Sigmoid colon (tissue), 4 donors: ENCODE measurements at regions not wholly inside any gene's neighbourhood (a gene's known extent, or its start where the extent isn't known, plus 50 kb on each side); places are given as distances from the start of the nearest gene placed in this dataset.

ENCODE experiments used
- EP300 ChIP-seq, 4 donors: sonication (generic); formaldehyde crosslinking; IDR thresholded peaks; one replicate each; pipeline ENCODE4 v1.6.1; 2017; ENCODE audit warnings: antibody characterized with exemption in 4 of 4
- POLR2A ChIP-seq, 2 donors: fragments of 450-650 bp; IDR thresholded peaks; one replicate each; pipeline ENCODE4 v1.6.1; 2016; ENCODE audit warnings: antibody characterized with exemption in 2 of 2, mild to moderate bottlenecking in 2 of 2, moderate library complexity in 2 of 2
- TF ChIP-seq, protein P1 (sequence below), 4 experiments: fragments of 450-650 bp in 3 of 4; fragments of 200-600 bp in 1 of 4; IDR thresholded peaks; one replicate each; pipeline ENCODE4 v1.5.1; 2016 to 2019; ENCODE audit warnings: antibody characterized with exemption in 4 of 4, mild to moderate bottlenecking in 3 of 4, moderate library complexity in 2 of 4

DNA sequence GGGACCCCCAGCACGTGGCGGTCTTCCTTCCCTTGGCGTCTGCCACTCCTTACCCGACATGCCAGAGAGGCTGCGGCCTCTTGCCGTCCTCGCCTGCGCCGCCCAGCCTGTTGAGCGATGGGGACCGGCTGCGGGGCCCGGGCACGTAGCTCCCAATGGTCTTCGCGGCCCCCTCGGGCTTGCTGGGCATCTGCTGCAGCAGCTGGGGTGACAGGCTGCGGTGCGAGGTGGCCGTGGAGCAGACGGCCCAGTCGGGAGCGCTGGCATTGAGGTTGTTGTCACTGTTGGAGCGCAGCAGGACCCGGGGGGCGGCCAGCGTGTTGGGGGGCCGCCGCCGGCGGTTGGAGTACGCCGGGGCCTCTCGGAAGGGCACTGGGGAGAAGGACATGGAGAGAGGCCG lies 422.0 kb downstream of the CTTN start:
- TF ChIP-seq, protein P1, sequence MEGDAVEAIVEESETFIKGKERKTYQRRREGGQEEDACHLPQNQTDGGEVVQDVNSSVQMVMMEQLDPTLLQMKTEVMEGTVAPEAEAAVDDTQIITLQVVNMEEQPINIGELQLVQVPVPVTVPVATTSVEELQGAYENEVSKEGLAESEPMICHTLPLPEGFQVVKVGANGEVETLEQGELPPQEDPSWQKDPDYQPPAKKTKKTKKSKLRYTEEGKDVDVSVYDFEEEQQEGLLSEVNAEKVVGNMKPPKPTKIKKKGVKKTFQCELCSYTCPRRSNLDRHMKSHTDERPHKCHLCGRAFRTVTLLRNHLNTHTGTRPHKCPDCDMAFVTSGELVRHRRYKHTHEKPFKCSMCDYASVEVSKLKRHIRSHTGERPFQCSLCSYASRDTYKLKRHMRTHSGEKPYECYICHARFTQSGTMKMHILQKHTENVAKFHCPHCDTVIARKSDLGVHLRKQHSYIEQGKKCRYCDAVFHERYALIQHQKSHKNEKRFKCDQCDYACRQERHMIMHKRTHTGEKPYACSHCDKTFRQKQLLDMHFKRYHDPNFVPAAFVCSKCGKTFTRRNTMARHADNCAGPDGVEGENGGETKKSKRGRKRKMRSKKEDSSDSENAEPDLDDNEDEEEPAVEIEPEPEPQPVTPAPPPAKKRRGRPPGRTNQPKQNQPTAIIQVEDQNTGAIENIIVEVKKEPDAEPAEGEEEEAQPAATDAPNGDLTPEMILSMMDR (IDR thresholded peaks at IDR 0.05): no peak
- no peak for TF ChIP-seq POLR2A (IDR thresholded peaks at IDR 0.05)
- TF ChIP-seq EP300 (IDR thresholded peaks at IDR 0.05): no peak
